SH-SY5Y (cell line): ENCODE measurements at regions not wholly inside any gene's neighbourhood (a gene's known extent, or its start where the extent isn't known, plus 50 kb on each side); places are given as distances from the start of the nearest gene placed in this dataset.

Experiments used
- GATA2 ChIP-seq: IDR thresholded peaks from 2 replicates; pipeline ENCODE4 v1.6.1; 2011; ENCODE audit warnings: mild to moderate bottlenecking, low read depth, low read length
- GATA3 ChIP-seq: IDR thresholded peaks from 2 replicates; pipeline ENCODE4 v1.6.1; 2011; ENCODE audit warnings: low read depth, mild to moderate bottlenecking, low read length, moderate library complexity

DNA sequence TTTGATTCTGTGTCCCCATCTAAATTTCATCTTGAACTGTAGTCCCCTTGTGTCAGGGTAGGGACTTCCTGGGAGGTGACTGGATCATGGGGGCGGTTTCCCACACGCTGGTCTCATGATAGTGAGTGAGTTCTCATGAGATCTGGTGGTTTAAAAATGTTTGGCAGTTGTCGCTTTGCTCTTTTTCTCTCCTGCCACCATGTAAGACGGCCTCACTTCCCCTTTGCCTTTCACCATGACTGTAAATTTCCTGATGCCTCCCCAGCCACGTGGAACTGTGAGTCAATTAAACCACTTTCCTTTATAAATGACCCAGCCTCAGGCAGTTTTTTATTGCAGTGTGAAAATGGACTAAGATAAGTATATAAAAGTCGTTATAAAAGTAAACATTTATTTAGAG, 80.5 kb upstream of the SGK1 start:
- TF ChIP-seq GATA2 (no peak), GATA3 (no peak)
